ENCODE measurements at regions not wholly inside any gene's neighbourhood (a gene's known extent, or its start where the extent isn't known, plus 50 kb on each side); places are given as distances from the start of the nearest gene placed in this dataset.

DNA sequence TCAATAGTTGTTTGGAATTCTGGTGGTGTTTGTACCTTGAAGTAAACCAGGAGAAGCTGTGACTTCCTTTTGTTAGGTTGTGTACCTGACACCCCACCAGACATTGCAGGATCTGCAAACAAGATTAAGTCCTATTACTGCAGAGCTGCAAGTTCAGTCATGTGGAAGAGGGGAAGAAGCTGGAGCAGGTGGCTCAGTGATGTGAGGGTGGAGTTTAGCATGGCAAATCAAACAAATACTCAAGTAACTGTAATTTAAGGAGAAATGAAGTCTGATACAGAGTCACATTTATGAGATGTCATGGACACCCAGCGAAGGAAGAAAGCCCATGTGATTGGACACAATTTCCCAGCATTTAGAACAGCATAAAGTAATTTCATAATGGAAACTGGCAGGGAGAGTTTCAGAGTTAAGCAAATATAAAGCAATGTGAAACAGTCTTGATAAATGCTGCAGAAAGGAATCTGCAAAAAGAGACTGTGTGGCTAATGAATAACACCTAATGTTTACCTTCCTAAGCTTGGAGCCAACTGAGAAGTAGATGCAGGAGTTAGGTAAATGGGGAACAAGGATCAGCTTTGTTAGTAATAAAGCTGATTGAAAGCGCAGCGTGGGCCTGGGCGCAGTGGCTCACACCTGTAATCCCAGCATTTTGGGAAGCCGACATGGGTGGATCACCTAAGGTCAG lies 249.1 kb downstream of the GBA3 start:
- DNase-seq = no peak

DNA sequence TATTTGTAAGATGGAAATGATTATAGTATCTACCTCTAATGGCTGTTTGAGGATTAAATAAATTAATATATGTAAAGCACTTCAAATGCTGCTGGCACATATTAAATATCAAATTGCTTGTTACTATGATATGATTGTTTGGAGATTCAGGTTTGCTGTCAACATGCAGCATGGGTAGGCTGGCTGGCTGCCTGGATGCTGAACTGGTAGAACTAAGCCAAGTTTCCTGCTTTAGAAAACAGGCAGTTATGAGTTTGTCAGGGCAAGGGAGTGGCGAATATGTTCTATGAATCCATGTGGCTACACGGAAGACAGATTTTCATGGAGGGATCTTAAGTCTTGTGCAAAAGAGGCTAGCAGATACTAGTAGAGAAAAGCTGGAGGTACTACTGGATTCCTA lies 239.6 kb downstream of the GBA3 start:
- DNase-seq = no peak

DNA sequence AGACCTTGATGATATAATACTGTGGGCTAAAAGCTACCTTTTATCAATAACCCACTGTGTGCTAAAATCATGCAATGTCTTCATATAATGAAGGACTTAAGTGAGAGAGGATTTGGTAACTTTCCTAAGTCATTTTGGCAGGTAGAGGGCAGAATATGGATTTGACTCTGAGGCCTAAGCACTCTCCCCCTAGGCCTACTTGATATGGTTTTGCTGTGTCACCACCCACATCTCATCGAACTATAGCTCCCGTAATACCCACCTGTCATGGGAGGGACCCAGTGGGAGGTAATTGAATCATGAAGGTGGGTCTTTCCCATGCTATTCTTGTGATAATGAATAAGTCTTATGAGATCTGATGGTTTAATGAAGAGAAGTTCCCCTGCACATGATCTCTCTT lies 229.7 kb downstream of the GBA3 start:
- DNase-seq = no peak

DNA sequence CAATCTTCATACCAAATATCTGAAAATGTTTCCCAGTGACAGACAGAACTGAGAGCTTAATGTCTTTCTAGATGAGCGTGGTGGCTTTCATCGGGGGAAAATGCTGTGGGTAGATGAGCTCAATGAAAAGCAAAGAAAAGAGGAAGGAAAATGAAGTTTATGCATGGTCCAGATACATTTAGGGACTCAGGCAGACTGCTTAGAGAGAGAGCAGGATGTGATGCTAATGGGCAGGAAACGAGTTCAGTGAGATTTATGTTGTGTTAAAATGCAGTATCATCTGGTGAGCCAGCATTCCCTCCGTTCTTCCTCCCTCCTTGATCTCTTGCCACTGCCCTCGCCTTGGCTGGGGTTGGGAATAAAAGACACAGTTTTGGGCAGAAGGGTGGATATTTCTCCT lies 229.2 kb downstream of the GBA3 start:
- DNase-seq = no peak

DNA sequence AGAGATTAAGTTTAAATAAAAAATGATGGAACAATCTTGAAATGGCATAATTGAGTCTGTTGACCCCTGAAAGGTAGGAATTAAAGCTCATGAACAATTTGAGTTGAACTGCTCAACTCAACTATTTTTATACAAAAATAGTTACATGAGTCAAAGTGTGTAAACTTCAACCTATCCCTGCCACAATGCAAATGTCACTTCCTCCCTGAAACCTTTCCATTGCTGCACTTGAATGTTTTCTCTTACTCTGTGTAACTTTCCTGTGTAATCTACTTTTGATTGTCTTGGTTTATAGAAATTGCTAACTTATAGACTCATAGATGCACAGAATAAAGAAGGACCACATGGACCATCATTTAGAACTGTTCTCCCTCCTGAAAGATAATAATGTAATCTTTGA lies 218.5 kb downstream of the GBA3 start:
- no peak for DNase-seq

DNA sequence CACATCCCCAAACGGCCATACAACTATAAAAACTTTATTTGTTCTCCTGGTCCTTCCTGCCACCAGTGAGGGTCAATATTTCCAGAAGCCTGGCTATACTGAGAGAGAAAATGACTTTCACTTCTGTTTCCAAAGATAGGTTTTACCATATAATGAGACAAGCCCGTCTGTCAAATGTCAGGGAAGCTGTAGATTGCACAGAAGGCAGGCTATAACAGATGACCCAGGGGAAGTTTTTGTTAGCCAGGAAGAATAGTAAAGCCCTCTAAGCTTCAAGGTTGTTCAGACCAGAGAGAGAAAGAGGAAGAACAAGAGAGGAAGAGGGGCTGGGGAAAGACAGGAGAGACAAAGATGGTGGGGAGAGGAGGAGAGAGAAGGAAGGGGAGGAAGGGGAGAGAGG lies 217.5 kb downstream of the GBA3 start:
- no peak for DNase-seq

DNA sequence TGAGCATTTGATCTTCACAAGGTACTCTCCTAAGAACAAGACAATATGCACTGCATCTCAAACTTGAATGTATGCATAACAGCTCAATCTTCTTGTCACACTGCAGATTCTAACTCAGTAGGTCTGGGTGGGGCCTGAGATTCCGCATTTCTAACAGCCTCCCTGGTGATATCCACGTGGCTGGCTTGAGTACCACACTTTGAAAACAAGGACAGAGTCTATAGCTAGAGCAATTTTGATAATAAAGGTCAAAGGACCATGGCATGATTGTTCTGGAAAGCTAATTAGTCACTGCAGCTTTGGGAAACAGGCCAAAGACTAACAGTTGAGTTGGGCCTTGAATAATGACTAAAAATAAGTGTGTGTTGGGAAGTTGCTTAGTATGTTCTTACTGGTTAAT lies 213.3 kb downstream of the GBA3 start:
- no peak for DNase-seq

DNA sequence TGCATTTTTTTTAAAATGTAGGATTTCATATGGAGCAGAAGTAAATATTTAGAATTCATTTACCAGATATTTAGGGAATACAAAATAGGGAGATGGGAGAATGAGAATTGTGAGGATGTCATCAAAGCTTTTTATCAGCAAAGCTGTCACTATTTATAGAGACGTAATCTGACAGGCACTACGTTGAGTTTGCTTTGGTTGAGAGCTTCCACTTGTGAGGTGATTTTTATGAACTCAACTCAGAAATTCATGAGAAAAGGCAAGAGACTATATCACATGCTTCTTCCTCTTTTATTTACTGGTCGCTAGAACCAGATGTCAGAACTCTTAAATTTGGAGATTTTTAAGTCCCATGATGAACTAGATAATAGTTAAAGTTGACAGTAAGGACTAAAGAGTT lies 211.2 kb downstream of the GBA3 start:
- no peak for DNase-seq

DNA sequence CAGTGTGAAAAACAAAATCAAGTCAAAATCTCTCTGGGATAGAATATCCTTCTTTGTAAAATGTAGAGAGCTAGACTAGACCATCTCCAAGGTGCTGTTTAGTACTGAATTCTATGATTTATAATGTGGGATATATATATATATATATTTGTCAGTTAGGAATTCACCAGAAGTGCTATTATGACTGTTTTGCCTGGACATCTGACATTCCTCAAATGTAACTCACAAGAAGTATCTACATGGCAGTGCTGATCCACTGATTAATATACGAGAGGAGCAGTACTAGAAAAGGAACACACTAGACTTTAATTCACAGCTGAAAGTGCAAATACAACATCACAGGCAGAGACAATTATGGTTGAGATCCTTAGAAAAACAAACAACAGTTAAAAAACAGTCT lies 208.9 kb downstream of the GBA3 start:
- peak; percentile 67 for DNase-seq

DNA sequence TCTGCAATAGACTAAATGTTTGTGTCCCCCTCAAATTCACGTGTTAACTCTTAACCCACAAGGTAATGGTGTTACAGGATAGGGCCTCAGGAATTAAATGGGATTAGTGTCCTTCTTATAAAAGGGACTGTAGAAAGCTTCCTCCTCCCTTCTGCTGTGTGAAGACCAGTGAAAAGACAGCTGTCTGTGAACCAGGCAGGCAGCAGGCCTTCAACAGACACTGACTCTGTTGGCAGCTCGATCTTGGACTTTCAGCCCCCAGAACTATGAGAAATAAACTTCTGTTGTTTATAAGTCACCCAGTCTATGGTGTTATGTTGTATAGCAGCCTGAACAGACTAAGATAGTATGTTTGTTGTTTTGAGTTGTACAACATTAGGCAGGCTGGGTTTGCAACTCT lies 208.1 kb downstream of the GBA3 start:
- DNase-seq = no peak

DNA sequence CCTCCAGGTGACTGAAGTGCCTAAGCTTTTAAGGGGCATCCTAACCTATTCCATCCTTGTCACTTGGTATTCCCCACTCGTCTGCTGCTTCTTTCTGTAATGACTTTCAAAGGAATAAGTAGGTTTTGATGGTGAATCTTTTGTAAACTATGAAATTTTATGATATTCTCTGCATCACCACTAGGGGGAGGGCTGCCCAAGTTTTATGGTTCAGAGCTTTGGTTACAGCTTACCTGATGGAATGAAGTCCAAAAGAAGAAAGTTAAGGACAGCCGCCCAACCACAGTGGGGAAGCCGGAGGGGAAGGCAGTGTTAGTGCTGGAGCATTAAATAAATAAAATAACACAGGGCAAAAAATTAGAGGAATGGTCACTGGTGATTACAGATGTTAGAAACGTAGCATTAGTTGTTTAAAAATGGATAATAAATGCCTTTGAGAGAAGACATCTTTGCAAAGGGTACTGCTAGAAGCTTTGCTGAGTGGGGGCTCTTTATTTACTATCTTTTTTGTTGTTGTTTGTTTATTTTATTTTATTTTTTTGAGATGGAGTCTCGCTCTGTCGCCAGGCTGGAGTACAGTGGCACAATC lies 204.9 kb downstream of the GBA3 start:
- peak; percentile 26 for DNase-seq

DNA sequence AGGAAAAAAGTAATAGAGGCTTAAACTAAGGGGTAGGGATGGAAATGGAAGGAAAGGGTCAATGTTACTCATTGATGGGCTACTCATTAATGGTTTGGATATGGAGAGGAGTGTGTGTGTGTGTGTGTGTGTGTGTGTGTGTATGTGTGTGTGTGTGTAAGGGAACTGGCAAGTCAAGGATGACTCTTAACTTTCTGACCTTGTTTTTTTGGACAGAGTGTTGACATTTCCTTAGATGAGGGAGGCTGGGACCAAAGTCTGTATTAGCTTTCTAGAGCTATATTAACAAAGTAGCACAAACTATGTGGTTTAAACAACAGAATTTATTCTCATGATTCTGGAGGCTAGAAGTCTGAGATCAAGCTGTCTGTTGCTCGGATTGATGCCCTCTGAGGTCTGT lies 202.7 kb downstream of the GBA3 start:
- DNase-seq = no peak

DNA sequence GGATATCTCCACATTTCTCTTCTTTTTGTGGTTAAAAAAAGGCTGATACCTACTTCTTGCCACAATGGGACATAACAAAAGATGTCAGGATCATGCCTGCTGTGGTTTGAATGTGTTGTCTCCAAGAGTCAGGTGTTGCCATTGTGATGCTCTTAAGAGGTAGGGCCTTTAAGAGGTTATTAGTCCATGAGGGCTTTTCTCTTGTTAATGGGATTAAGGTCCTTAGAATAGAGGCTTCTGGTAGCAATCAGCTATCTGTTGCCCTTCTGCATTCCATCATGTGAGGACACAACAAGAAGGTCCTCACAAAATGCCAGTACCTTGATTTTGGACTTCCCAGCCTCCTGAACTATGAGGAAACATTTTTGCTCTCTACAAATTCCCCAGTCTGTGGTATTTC lies 191.4 kb downstream of the GBA3 start:
- DNase-seq = no peak

DNA sequence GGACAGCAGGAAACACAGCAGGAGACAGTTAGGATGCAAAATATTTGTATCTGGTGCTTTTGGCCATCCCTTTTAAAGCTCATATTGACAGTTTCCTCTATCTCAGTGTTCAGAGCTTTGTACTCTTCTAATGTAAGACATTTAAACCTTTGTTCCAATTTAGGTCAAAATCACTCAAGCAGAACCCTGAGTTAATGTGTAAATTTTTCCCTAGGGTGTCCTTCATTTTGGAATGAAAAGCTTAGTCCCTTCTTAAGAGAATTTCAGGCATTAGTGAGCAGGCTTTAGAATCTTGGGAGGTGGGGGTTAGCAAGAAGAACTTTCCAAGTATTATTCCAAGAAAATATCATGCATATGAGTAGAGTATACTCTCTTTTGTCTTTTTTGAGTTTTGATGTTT lies 188.7 kb downstream of the GBA3 start:
- DNase-seq = no peak

DNA sequence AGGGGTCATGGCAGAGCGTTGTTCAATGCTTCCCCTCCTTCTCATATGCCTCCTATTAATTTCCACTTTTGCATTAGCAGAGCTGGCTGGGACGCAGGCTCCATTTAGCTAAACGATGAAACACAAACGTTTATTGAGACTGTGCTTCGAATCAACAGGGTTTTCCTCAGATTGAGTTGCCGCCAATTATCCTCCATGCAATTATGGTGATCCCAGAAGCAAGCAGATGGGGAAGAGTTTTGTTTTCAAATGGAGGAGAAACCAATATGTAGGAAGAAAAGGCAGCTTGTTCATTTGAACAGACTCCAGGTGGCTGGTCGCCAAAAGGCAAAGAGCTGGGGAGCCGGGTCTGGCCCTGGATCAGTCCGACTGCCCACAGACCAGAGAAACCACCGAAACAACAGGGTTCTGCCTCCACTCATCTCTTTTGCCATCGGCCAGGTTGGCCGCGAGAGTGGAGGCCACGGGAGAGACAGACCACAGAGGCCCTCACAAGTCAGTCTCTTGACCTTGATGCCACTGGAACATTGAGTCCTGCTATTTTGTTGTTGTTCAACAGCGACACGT lies 184.8 kb downstream of the GBA3 start:
- DNase-seq = no peak

DNA sequence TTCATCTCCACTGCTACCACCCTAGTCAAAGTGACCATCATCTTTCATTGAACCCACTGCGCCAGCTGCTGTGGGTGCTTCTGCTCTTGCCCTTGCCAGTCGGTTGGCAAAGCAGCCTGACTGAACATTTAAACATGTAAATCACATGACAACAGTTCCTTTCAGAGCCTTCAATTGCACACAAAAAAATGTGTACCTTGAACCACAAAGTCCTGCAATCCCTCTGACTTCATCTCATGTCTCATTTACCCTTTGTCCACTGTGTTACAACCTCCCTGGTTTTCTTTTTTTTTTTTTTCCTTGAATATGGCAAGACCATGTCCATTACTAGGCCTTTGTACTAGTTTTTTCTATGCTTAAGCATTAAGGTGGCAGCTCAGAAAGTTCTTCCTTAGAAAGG lies 183.5 kb downstream of the GBA3 start:
- no peak for DNase-seq

DNA sequence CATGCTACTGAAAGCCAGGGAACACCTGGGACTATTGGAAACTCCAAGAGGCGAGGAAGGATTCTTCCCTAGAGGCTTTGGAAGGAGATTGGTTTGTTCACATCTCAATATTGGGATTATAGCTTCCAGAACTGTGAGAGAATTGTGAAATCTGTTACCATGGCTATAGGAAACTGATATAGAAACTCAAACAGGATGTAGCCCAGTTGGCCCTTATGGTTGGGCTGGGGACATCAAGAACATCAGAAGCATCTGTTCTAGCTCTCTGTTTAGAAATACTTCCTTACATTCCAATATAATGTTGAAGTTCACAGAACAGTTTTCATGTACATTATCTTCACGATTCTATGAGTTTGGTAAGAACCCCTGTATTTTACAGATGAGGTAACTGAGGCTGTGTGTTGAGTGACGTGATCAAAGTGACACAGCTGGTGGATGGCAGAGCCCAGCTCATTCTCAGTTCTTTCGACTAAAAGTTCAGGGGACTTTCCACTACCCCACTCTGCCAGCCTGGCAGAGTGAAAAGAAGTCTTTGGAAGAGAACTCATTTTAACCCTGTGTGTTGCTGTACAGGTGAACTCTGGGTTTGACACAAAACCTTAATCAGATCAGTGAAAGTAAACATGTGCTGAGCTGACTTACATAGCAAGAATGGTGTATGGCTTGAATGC lies 183.0 kb downstream of the GBA3 start:
- DNase-seq = no peak

DNA sequence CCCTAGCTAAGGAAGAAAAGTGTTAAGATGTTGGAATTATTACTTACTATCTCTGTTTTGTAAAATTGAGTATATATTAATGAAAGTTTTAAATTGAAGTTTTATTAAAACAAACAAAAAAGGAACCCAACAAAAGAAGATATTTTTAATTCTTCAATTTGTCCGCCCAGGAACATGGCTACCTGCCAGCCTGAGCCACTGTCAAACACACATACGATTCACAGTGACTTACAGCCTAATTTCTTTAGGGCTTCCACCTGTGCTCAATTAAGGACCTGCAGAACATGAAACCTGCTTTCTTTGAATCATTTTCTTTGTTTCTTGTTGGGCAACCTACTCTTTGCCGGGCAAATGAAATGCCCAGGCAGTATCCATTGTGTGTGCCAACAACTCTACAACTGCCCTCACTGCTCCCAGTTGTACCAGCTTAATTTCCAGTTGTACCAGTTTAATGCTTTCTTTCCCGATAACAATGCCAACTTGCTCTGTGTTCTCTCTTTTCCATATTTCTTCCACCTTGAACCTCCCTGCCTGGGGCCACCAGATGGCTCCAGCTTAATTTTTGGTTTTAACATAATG lies 181.7 kb downstream of the GBA3 start:
- DNase-seq = no peak

DNA sequence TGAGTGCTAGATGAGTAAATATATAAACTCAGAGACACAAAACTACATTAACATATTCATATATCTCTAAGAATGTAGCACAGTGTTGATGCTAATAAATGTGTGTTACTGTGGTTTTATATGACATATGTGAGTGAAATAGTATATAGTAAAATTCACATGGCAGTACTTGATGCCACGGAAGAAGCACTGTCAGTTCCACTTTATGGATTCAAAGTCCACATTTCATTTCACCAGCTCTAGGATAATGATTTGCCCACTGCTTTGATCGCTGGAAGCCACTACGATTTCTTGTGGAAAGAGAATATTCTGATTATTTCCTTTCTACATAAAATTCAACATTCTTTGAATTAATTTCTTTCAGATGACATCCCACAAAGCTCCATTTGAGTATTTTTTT lies 181.2 kb downstream of the GBA3 start:
- DNase-seq = no peak

DNA sequence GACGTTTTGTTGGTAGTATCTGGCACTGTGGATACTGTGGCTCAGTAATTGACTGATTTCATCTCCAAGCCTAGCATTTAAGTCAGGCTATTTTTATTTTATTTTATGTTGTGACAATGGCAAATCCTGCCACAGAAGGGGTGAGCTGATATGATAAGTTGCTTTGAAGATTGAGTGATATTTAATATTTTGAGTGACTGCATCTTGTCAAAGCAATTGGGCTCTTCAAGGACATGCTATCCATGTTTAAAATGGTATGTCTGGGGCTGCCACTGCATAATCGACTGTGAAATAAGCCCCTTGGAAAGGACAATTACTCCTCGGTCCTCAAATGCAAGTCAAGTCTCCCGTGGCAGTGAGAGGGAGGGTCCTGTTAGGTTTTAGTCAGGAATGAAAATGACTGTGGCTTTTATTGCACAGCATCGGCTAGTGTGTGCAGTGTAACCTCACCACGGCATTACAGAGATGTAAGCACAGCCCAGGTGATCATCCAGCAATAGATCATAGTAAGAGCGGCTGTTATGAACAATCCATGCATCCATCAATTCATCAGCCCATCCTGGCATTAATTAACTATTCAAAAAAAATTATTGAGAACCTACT lies 178.2 kb downstream of the GBA3 start:
- no peak for DNase-seq

DNA sequence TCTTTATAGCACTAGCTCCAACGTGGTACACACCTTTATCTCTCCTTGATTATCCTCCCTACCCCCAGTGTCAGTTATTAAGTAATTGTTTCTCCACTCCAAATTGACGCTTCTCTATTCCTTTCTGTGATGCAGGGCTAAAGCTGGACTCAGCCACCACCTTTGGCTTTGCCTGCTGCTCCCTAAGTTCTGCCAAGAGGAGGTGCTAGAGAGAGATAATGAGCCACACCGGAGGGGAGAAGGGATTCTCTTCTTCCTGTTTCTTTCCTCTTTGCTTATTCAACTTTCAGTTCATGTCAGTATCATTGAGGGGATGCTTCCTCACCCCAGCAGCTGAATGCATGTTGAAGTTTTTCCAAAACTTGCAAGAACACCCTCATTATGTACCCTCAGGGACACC lies 176.5 kb downstream of the GBA3 start:
- DNase-seq = no peak

Data from fibroblast of skin of right biceps (primary cell).